Astrocyte of the spinal cord (primary cell): ENCODE measurements at regions not wholly inside any gene's neighbourhood (a gene's known extent, or its start where the extent isn't known, plus 50 kb on each side); places are given as distances from the start of the nearest gene placed in this dataset.
"Not testable (repeated sequence)": the region's sequence is repeated elsewhere in the genome, so short reads cannot be mapped to it uniquely, and the experiment has no call there.

Experiments
- DNase-seq: peaks from one replicate; pipeline ENCODE4 v3.0.0; 2011; ENCODE audit warnings: low read depth, low spot score
- H3K4me3 ChIP-seq: 2 replicates; pipeline ENCODE4 v1.5.1; 2011; ENCODE audit warnings: low read depth, mild to moderate bottlenecking, low read length, moderate library complexity
- in situ Hi-C: cut with HindIII; loops from 2 replicates; pipeline ENCODE4 v1.10.0; 2017; ENCODE audit warnings: low sequenced_read_pairs
- TF ChIP-seq, protein P1 (sequence below): IDR thresholded peaks from 2 replicates; pipeline ENCODE4 v1.5.1; 2012; ENCODE audit warnings: low read depth, mild to moderate bottlenecking, low read length, inconsistent platforms

DNA sequence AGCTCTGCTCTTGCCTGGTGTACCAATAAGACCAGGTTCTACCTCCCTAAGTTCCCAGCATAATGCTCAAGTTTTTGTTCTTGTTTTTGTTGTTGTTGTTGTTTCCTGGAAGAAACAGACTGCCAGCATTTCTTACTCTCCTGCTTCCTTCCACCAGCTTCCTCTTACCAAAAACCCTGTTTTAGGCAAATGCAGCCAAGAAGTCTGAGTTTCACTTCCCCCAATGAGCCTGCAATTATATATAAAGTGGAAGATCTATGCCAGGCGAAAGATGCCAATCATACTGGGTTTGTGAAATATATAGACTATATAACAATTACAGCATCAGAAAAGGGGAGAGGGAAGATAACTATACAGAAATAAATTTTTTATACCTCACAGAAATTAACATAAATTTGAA is 931.5 kb upstream of the FAT3 start:
- no peak for DNase-seq
- TF ChIP-seq, protein P1, sequence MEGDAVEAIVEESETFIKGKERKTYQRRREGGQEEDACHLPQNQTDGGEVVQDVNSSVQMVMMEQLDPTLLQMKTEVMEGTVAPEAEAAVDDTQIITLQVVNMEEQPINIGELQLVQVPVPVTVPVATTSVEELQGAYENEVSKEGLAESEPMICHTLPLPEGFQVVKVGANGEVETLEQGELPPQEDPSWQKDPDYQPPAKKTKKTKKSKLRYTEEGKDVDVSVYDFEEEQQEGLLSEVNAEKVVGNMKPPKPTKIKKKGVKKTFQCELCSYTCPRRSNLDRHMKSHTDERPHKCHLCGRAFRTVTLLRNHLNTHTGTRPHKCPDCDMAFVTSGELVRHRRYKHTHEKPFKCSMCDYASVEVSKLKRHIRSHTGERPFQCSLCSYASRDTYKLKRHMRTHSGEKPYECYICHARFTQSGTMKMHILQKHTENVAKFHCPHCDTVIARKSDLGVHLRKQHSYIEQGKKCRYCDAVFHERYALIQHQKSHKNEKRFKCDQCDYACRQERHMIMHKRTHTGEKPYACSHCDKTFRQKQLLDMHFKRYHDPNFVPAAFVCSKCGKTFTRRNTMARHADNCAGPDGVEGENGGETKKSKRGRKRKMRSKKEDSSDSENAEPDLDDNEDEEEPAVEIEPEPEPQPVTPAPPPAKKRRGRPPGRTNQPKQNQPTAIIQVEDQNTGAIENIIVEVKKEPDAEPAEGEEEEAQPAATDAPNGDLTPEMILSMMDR: no peak
- no peak overlapping the region for H3K4me3 ChIP-seq
- in situ Hi-C loops: no loop called here

DNA sequence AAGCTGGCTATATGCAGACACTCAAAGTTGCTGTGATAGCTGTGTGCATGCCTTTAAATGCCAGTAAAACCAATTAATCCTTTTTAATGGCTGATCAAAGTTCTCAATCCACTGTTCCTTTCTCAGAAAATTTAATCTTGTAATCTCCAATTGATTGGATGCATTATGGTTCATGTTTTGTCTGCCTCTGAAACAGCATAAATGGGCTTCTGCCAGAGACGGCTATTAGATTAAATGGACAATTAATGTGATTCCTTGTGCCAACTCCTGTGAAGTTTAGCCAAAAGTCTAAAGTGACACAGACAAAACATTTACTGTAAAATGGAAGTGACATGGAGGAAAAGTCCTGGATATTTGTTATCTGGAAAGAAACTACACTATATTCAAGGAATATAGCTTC is 952.5 kb upstream of the FAT3 start:
- TF ChIP-seq, protein P1: no peak
- in situ Hi-C loops: no loop called here
- H3K4me3 ChIP-seq: no peak overlapping the region
- DNase-seq: no peak

DNA sequence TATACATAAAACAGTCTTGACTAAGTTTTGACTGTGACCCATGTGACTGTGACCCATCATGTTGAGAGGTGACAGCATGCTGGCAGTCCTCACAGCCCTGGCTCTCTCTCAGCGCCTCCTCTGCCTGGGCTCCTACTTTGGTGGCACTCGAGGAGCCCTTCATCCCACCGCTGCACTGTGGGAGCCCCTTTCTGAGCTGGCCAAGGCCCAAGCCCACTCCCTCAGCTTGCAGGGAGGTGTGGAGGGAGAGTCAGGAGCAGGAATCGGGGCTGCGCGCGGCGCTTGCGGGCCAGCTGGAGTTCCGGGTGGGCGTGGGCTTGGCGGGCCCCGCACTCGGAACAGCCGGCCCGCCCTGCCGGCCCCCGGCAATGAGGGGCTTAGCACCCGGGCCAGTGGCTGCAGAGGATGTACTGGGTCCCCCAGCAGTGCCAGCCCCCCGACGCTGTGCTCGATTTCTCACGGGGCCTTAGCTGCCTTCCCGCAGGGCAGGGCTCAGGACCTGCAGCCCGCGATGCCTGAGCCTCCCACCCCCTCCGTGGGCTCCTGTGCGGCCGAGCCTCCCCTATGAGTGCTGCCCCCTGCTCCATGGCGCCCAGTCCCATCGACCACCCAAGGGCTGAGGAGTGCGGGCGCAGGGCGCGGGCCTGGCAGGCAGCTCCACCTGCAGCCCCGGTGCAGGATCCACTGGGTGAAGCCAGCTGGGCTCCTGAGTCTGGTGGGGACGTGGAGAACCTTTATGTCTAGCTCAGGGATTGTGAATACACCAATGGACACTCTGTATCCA is 955.9 kb upstream of the FAT3 start:
- in situ Hi-C loops, DNase-seq, H3K4me3 ChIP-seq: not testable (repeated sequence)

DNA sequence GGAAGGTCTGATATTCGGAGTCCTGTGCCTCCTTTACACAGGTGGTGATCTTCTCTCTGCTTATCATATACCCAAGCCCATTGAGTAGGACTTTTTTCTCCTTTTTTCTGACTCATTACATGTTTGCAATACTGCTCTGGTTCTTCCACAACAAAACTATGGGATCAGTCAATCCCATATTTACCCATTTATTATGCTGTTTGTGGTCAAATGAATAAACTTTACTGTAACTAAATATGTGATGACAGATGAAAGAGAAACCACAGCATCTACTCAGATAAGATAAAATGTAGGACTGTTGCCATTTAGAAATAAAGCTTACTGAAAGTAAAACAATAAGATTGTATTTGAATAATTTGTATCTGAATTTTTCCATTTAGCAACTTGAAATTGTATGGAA is 958.7 kb upstream of the FAT3 start:
- TF ChIP-seq, protein P1: no peak
- H3K4me3 ChIP-seq: no peak overlapping the region
- in situ Hi-C loops: no loop called here
- DNase-seq: no peak

DNA sequence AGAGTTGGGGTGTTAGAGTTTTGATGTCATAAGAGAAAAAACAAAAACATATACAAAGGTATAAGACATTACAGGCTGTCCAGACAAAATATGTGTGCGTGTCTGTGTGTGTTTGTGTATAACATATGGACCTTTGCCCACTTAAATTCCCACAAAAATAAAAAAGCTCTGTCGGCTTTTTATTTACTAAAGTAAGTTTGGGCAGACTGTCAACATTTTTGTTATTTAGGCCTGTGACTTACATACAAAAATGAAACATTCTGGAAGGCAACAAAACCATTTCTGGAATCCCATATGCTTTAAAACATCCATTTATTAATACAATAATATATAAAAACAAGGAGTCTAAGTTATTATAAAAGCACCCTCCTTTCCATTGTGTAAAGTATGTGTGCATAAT is 960.1 kb upstream of the FAT3 start:
- H3K4me3 ChIP-seq: no peak overlapping the region
- in situ Hi-C loops: no loop called here

DNA sequence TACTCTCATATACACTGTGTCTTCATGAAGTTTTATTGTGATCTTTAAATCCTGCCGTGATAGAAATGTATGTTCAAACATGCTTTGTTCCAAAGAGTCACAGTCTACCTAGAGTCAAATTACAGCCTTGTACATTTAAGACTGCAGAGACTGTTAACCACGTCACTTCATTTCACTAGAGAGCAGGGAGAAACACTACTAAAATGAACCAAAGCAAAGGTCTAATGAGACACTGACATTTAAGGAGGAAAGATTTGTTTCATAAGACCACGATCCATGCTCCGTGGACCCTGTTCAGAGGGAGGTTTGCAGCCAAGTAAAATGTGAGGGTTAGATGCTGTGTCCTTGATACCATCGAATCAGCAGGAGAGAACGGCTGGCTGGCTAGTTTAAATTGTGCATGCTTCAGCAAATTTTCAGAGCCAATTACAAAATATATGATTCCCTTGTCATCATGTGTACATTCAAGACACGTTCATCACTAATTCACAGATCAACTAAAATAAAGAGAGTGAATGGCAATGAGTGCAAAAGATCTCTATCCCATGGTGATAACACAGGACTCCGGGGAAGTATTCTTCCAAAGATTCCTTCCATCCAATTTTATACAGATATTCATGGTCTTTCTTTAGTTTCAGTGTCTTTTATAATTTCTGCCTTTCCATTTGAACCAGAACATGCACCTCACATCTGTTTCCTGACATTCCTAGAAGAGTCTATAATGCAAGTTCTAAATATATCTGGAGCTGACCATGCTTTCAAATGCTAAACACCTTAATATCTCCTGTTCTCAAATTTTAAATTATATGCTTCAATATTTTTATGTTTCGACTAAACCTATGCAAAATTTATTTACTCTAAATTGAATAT is 960.9 kb upstream of the FAT3 start:
- in situ Hi-C loops: no loop called here
- TF ChIP-seq, protein P1: no peak
- H3K4me3 ChIP-seq: no peak overlapping the region
- DNase-seq: no peak

More for the DNA sequence above, 960.1 kb upstream of the FAT3 start:
- no peak for DNase-seq
- TF ChIP-seq, protein P1: no peak

DNA sequence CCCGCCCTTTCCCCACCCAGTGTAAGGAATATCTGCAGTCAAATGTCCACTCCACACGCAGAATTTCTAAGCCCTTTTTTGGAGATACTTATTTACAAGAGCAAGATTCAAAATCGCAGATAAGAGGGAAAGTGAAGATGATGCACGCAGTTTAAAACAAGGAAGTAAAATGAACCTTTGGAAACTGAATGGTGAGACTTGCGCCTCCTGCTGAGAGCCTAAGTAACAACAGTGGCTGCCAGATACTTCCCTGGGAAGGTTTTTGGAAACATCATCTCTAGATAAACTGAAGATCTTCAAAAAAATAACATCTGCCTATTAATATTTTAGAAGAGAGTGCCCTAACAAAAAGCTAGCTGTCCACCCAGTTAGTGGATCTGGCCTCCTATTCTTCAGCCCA is 963.1 kb upstream of the FAT3 start:
- TF ChIP-seq, protein P1: no peak
- DNase-seq: no peak
- in situ Hi-C loops: no loop called here
- no peak overlapping the region for H3K4me3 ChIP-seq
